A549 (cell line): ENCODE measurements at regions not wholly inside any gene's neighbourhood (a gene's known extent, or its start where the extent isn't known, plus 50 kb on each side); places are given as distances from the start of the nearest gene placed in this dataset.

Experiments used
- ATAC-seq, 2 experiments: fragments of 200-7000 bp in 1 of 2; fragments of >200 bp in 1 of 2; cut with Nextera tagmentation in 1 of 2; cut with Tn5 transposase in 1 of 2; 3 replicates each; pipeline versions ENCODE4 v1.8.0 to v1.9.1; 2018 to 2020; ENCODE audit warnings: mild to moderate bottlenecking in 1 of 2, moderate library complexity in 1 of 2
- CTCF ChIA-PET: fragments of 300-600 bp; sonication (Branson Sonifier 250); formaldehyde crosslinking; extraction: SDS; loops from one replicate; lab custom pipeline; 2021; ENCODE audit warnings: antibody characterized with exemption, inconsistent platforms; lab: Yijun Ruan, JAX
- POLR2A ChIA-PET: fragments of 350-600 bp; formaldehyde crosslinking; extraction: SDS; loops from one replicate; lab custom pipeline; 2021; ENCODE audit warnings: antibody characterized with exemption, inconsistent platforms; lab: Yijun Ruan, JAX
- DNase-seq, 2 experiments: peaks; one replicate each; pipeline versions ENCODE4 v3.0.0 to v3.0.0-alpha.2; 2011 to 2016; ENCODE audit warnings: low read depth in 1 of 2, low spot score in 1 of 2
- FAIRE-seq: peaks from 2 replicates; lab custom pipeline; 2011; peaks lifted over from hg19 to GRCh38; lab: Jason Lieb, UNC
- H3K27ac ChIP-seq, 2 experiments: fragments of >200 bp; sonication (Bioruptor Twin); formaldehyde crosslinking; 3 replicates each; pipeline ENCODE4 v1.5.1; 2016 to 2017
- H3K4me1 ChIP-seq: fragments of >200 bp; sonication (Bioruptor Twin); formaldehyde crosslinking; 3 replicates; pipeline ENCODE4 v1.6.1; 2016
- H3K4me2 ChIP-seq: fragments of >200 bp; sonication (Bioruptor Twin); formaldehyde crosslinking; 3 replicates; pipeline ENCODE4 v1.6.1; 2016
- H3K4me3 ChIP-seq: fragments of >200 bp; sonication (Bioruptor Twin); formaldehyde crosslinking; 3 replicates; pipeline ENCODE4 v1.5.1; 2016
- H3K9me3 ChIP-seq: fragments of >200 bp; sonication (Bioruptor Twin); formaldehyde crosslinking; 3 replicates; pipeline ENCODE4 v1.6.1; 2016
- ESRRA ChIP-seq: fragments of 150-350 bp; IDR thresholded peaks from 2 replicates; pipeline ENCODE4 v1.6.1; 2014; ENCODE audit warnings: mild to moderate bottlenecking, low read length, borderline replicate concordance
- FOSB ChIP-seq: fragments of 250-450 bp; sonication (Bioruptor Pico); IDR thresholded peaks from 2 replicates; pipeline ENCODE4 v1.5.0; 2020; ENCODE audit warnings: mild to moderate bottlenecking, moderate library complexity
- FOSL2 ChIP-seq, 2 experiments: fragments of 450-650 bp in 1 of 2; fragments of >200 bp in 1 of 2; sonication (Bioruptor Twin) in 1 of 2; formaldehyde crosslinking; IDR thresholded peaks; 2 replicates each; pipeline versions ENCODE4 v1.5.0 to v1.6.1; 2016 to 2020; ENCODE audit warnings: mild to moderate bottlenecking in 1 of 2, moderate library complexity in 1 of 2
- GATA3 ChIP-seq: IDR thresholded peaks from 2 replicates; pipeline ENCODE4 v1.6.1; 2012; ENCODE audit warnings: borderline replicate concordance
- HEYL ChIP-seq: fragments of 250-450 bp; sonication (Bioruptor Pico); IDR thresholded peaks from 2 replicates; pipeline ENCODE4 v1.8.0; 2021; ENCODE audit warnings: mild to moderate bottlenecking, moderate library complexity
- HOXA7 ChIP-seq: fragments of 250-450 bp; sonication (Bioruptor Pico); IDR thresholded peaks from 2 replicates; pipeline ENCODE4 v1.5.0; 2020; ENCODE audit warnings: mild to moderate bottlenecking, moderate library complexity
- JUNB ChIP-seq: fragments of >200 bp; sonication (Bioruptor Twin); formaldehyde crosslinking; IDR thresholded peaks from 2 replicates; pipeline ENCODE4 v1.6.1; 2016
- MAZ ChIP-seq: fragments of 150-350 bp; IDR thresholded peaks from 2 replicates; pipeline ENCODE4 v1.6.1; 2014; ENCODE audit warnings: antibody characterized with exemption, low read depth, low read length, borderline replicate concordance
- NPAS2 ChIP-seq: fragments of 250-450 bp; sonication (Bioruptor Pico); IDR thresholded peaks from 2 replicates; pipeline ENCODE4 v1.8.0; 2022; ENCODE audit warnings: mild to moderate bottlenecking, moderate library complexity, borderline replicate concordance
- PBX3 ChIP-seq: IDR thresholded peaks from 2 replicates; pipeline ENCODE4 v1.6.1; 2012
- POLR2AphosphoS2 ChIP-seq: conservative IDR thresholded peaks from 2 replicates; pipeline ENCODE4 v1.6.1; 2012; ENCODE audit warnings: low read length, improper control_type of control experiment, inconsistent platforms
- RARB ChIP-seq: fragments of 250-450 bp; sonication (Bioruptor Pico); IDR thresholded peaks from 2 replicates; pipeline ENCODE4 v1.8.0; 2021; ENCODE audit warnings: mild to moderate bottlenecking, moderate library complexity
- REST ChIP-seq: fragments of 200-600 bp; sonication (generic); IDR thresholded peaks from 2 replicates; pipeline ENCODE4 v1.6.1; 2016; ENCODE audit warnings: antibody characterized with exemption, mild to moderate bottlenecking, moderate library complexity
- USF2 ChIP-seq: fragments of 450-650 bp; IDR thresholded peaks from 2 replicates; pipeline ENCODE4 v1.6.1; 2014; ENCODE audit warnings: antibody characterized with exemption
- ZC3H11A ChIP-seq: fragments of 450-650 bp; IDR thresholded peaks from 2 replicates; pipeline ENCODE4 v1.6.1; 2014; ENCODE audit warnings: antibody characterized with exemption, mild to moderate bottlenecking
- ZNF302 ChIP-seq: fragments of 250-450 bp; sonication (Bioruptor Pico); IDR thresholded peaks from 2 replicates; pipeline ENCODE4 v1.9.0; 2021; ENCODE audit warnings: inconsistent platforms, mild to moderate bottlenecking, moderate library complexity
- ZSCAN20 ChIP-seq: fragments of 250-450 bp; sonication (Bioruptor Pico); IDR thresholded peaks from 2 replicates; pipeline ENCODE4 v1.8.0; 2022; ENCODE audit warnings: mild to moderate bottlenecking, moderate library complexity
- WGBS: methylation state at CpG from one replicate; pipeline ENCODE4 v1.1.6; 2017; ENCODE audit errors: missing lambda C conversion rate; 5-methylcytosine and 5-hydroxymethylcytosine counted together
- TF ChIP-seq, protein P1 (sequence below): fragments of >200 bp; sonication (Bioruptor Twin); formaldehyde crosslinking; IDR thresholded peaks from 3 replicates; pipeline ENCODE4 v1.6.1; 2016
- TF ChIP-seq, protein P2 (sequence below): IDR thresholded peaks from 2 replicates; pipeline ENCODE4 v1.6.1; 2012; ENCODE audit warnings: low read depth, borderline replicate concordance
- TF ChIP-seq, protein P3 (sequence below): fragments of >200 bp; sonication (Bioruptor Twin); formaldehyde crosslinking; IDR thresholded peaks from 3 replicates; pipeline ENCODE4 v1.5.1; 2016

DNA sequence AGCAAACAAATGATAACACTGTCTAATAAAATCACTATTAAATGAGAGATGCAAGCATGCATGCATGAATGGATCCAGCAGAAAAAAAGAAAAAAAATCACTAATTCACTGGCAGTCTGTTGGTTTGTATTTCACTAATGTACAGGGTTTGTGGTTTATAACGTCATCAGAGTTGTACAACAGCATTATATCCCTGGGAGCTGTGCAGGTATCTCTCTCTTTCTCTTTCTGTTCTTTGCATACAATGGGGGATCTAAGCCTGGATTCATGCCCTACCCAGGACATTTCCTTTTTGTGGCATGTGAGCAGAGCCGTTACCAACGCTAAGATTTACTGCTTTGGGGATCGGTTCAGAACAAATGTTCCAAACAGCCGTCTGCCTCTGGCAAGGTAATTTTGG, 229.5 kb downstream of the SOX2 start:
- no peak for ATAC-seq
- Histone ChIP-seq H3K9me3 (no peaks in the 10 kb centered on the region), H3K4me2 (no peak overlapping the region), H3K4me1 (no peaks in the 10 kb centered on the region), H3K27ac (no peak overlapping the region), H3K4me3 (no peak overlapping the region)
- POLR2A ChIA-PET = no interaction called here
- 82% methylated on average over 5 of the region's 5 CpGs for WGBS
- CTCF ChIA-PET = no interaction called here
- no peak for FAIRE-seq
- no peak for DNase-seq
- TF ChIP-seq, protein P1, sequence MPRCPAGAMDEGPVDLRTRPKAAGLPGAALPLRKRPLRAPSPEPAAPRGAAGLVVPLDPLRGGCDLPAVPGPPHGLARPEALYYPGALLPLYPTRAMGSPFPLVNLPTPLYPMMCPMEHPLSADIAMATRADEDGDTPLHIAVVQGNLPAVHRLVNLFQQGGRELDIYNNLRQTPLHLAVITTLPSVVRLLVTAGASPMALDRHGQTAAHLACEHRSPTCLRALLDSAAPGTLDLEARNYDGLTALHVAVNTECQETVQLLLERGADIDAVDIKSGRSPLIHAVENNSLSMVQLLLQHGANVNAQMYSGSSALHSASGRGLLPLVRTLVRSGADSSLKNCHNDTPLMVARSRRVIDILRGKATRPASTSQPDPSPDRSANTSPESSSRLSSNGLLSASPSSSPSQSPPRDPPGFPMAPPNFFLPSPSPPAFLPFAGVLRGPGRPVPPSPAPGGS = no peak
- TF ChIP-seq ZC3H11A = no peak
- no peak for TF ChIP-seq HOXA7 (CRISPR knock-in tag)
- no peak for TF ChIP-seq USF2
- no peak for TF ChIP-seq MAZ
- no peak for TF ChIP-seq PBX3
- TF ChIP-seq RARB = no peak
- TF ChIP-seq FOSL2 (IDR thresholded peaks at IDR 0.05) = no peak
- TF ChIP-seq FOSL2 (CRISPR knock-in tag; IDR thresholded peaks at IDR 0.05) = no peak
- no peak for TF ChIP-seq ZSCAN20 (CRISPR knock-in tag)
- TF ChIP-seq NPAS2 (CRISPR knock-in tag) = no peak
- TF ChIP-seq JUNB = no peak
- TF ChIP-seq HEYL (CRISPR knock-in tag) = no peak
- TF ChIP-seq GATA3 = no peak
- no peak for TF ChIP-seq ZNF302 (CRISPR knock-in tag)
- TF ChIP-seq, protein P2, sequence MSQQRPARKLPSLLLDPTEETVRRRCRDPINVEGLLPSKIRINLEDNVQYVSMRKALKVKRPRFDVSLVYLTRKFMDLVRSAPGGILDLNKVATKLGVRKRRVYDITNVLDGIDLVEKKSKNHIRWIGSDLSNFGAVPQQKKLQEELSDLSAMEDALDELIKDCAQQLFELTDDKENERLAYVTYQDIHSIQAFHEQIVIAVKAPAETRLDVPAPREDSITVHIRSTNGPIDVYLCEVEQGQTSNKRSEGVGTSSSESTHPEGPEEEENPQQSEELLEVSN = no peak
- no peak for TF ChIP-seq POLR2AphosphoS2

- Histone ChIP-seq H3K9me3 (no peaks in the 10 kb centered on the region), H3K4me2 (no peak overlapping the region), H3K27ac (no peak overlapping the region), H3K4me1 (no peaks in the 10 kb centered on the region), H3K4me3 (no peak overlapping the region)
- POLR2A ChIA-PET = no interaction called here
- ATAC-seq (no peak), DNase-seq (no peak), FAIRE-seq (no peak)
- TF ChIP-seq REST (no peak), HOXA7 (CRISPR knock-in tag) (no peak), NPAS2 (CRISPR knock-in tag) (no peak), FOSB (CRISPR knock-in tag) (no peak), ESRRA (no peak)
- TF ChIP-seq, protein P3, sequence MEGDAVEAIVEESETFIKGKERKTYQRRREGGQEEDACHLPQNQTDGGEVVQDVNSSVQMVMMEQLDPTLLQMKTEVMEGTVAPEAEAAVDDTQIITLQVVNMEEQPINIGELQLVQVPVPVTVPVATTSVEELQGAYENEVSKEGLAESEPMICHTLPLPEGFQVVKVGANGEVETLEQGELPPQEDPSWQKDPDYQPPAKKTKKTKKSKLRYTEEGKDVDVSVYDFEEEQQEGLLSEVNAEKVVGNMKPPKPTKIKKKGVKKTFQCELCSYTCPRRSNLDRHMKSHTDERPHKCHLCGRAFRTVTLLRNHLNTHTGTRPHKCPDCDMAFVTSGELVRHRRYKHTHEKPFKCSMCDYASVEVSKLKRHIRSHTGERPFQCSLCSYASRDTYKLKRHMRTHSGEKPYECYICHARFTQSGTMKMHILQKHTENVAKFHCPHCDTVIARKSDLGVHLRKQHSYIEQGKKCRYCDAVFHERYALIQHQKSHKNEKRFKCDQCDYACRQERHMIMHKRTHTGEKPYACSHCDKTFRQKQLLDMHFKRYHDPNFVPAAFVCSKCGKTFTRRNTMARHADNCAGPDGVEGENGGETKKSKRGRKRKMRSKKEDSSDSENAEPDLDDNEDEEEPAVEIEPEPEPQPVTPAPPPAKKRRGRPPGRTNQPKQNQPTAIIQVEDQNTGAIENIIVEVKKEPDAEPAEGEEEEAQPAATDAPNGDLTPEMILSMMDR = no peak
- CTCF ChIA-PET = no interaction called here
- WGBS = 63% methylated on average over 6 of the region's 6 CpGs
These were observed 231.6 kb downstream of the SOX2 start for GRCh38 chr3:181943285-181943684.
